Smooth muscle cell (in vitro differentiated cells): ENCODE measurements at regions not wholly inside any gene's neighbourhood (a gene's known extent, or its start where the extent isn't known, plus 50 kb on each side); places are given as distances from the start of the nearest gene placed in this dataset.

Experiments used
- DNase-seq: peaks from one replicate; lab custom pipeline; 2025; ENCODE audit not compliant: unreplicated experiment; lab: John Stamatoyannopoulos, UW
- H2AFZ ChIP-seq: fragments of 200-600 bp; sonication (generic); 2 replicates; pipeline ENCODE4 v1.6.0; 2016; ENCODE audit warnings: antibody characterized with exemption, low read depth, mild to moderate bottlenecking
- H3F3A ChIP-seq: fragments of 200-600 bp; sonication (generic); 2 replicates; pipeline ENCODE4 v1.6.0; 2017; ENCODE audit warnings: antibody characterized with exemption, low read depth
- H3K27ac ChIP-seq: fragments of 200-600 bp; sonication (generic); 2 replicates; pipeline ENCODE4 v1.5.1; 2016; ENCODE audit warnings: low read depth, mild to moderate bottlenecking
- H3K27me3 ChIP-seq: fragments of 200-600 bp; sonication (generic); 2 replicates; pipeline ENCODE4 v1.6.1; 2016; ENCODE audit warnings: low read depth, mild to moderate bottlenecking
- H3K36me3 ChIP-seq: fragments of 200-600 bp; sonication (generic); 2 replicates; pipeline ENCODE4 v1.5.1; 2016; ENCODE audit warnings: low read depth
- H3K4me1 ChIP-seq: fragments of 200-600 bp; sonication (generic); 2 replicates; pipeline ENCODE4 v1.5.1; 2016; ENCODE audit warnings: low read depth
- H3K4me2 ChIP-seq: fragments of 200-600 bp; sonication (generic); 2 replicates; pipeline ENCODE4 v1.6.0; 2016; ENCODE audit warnings: mild to moderate bottlenecking
- H3K4me3 ChIP-seq: fragments of 200-600 bp; sonication (generic); 2 replicates; pipeline ENCODE4 v1.5.1; 2016; ENCODE audit warnings: mild to moderate bottlenecking
- H3K79me2 ChIP-seq: fragments of 200-600 bp; sonication (generic); 2 replicates; pipeline ENCODE4 v1.6.0; 2016; ENCODE audit warnings: low read depth, mild to moderate bottlenecking
- H3K9ac ChIP-seq: fragments of 200-600 bp; sonication (generic); 2 replicates; pipeline ENCODE4 v1.6.0; 2016; ENCODE audit warnings: low read depth
- H3K9me3 ChIP-seq: fragments of 200-600 bp; sonication (generic); replicated peaks from 2 replicates; pipeline ENCODE4 v1.5.1; 2016; ENCODE audit warnings: low read depth
- H4K20me1 ChIP-seq: fragments of 200-600 bp; sonication (generic); 2 replicates; pipeline ENCODE4 v1.6.0; 2016; ENCODE audit warnings: low read depth
- CTCF ChIP-seq: fragments of 200-600 bp; sonication (generic); IDR thresholded peaks from 2 replicates; pipeline ENCODE4 v1.5.1; 2017; ENCODE audit warnings: borderline replicate concordance, mild to moderate bottlenecking, antibody characterized with exemption; ENCODE audit not compliant: insufficient read depth, poor library complexity, severe bottlenecking
- WGBS: methylation state at CpG from one replicate; pipeline ENCODE4 v1.1.7; 2016; ENCODE audit warnings: low lambda C conversion rate; 5-methylcytosine and 5-hydroxymethylcytosine counted together

- H3K79me2 ChIP-seq, result no peaks in the 10 kb centered on the region
- 63% methylated on average over 3 of the region's 3 CpGs for WGBS
- no peak overlapping the region for H3K9ac ChIP-seq
- H3K4me1 ChIP-seq, result no peaks in the 10 kb centered on the region
- no peak overlapping the region for H3K4me3 ChIP-seq
- TF ChIP-seq CTCF, result no peak
- H3K9me3 ChIP-seq, result no peaks in the 10 kb centered on the region
- H3K27me3 ChIP-seq, result no peaks in the 10 kb centered on the region
- no peaks in the 10 kb centered on the region for H3F3A ChIP-seq
- H3K27ac ChIP-seq, result no peak overlapping the region
- H4K20me1 ChIP-seq, result no peaks in the 10 kb centered on the region
- DNase-seq, result no peak
- H3K4me2 ChIP-seq, result no peak overlapping the region
- no peak overlapping the region for H2AFZ ChIP-seq
- H3K36me3 ChIP-seq, result no peaks in the 10 kb centered on the region
Observed at GRCh38 chr2:126838716-126838985, 60.0 kb upstream of the TEX51 start.

GRCh38 chr2:126839796-126840195 is 58.9 kb upstream of the TEX51 start:
- Histone ChIP-seq H3K4me1 (no peaks in the 10 kb centered on the region), H3K4me3 (no peak overlapping the region), H3K27me3 (no peaks in the 10 kb centered on the region), H2AFZ (no peak overlapping the region), H4K20me1 (no peaks in the 10 kb centered on the region), H3K79me2 (no peaks in the 10 kb centered on the region), H3K9ac (no peak overlapping the region), H3K9me3 (no peaks in the 10 kb centered on the region), H3K4me2 (no peak overlapping the region), H3K27ac (no peak overlapping the region), H3K36me3 (no peaks in the 10 kb centered on the region), H3F3A (no peaks in the 10 kb centered on the region)
- DNase-seq, result no peak
- no peak for TF ChIP-seq CTCF

- Histone ChIP-seq H2AFZ (no peak overlapping the region), H3K79me2 (no peaks in the 10 kb centered on the region), H3F3A (no peaks in the 10 kb centered on the region), H3K36me3 (no peaks in the 10 kb centered on the region), H3K4me3 (no peak overlapping the region), H4K20me1 (no peaks in the 10 kb centered on the region), H3K27ac (no peak overlapping the region), H3K9ac (no peak overlapping the region), H3K27me3 (peaks cover 7% of the 10 kb centered on the region), H3K9me3 (no peaks in the 10 kb centered on the region), H3K4me1 (no peaks in the 10 kb centered on the region), H3K4me2 (no peak overlapping the region)
- WGBS, result 71% methylated on average over 1 of the region's 1 CpG
- no peak for TF ChIP-seq CTCF
- DNase-seq, result no peak
Observed at GRCh38 chr2:126843081-126843480, 55.6 kb upstream of the TEX51 start.

- H2AFZ ChIP-seq, result no peak overlapping the region
- H4K20me1 ChIP-seq, result no peaks in the 10 kb centered on the region
- no peaks in the 10 kb centered on the region for H3K9me3 ChIP-seq
- H3K27me3 ChIP-seq, result peaks cover 12% of the 10 kb centered on the region
- H3F3A ChIP-seq, result no peaks in the 10 kb centered on the region
- TF ChIP-seq CTCF, result no peak
- no peaks in the 10 kb centered on the region for H3K4me1 ChIP-seq
- H3K4me3 ChIP-seq, result no peak overlapping the region
- no peak overlapping the region for H3K4me2 ChIP-seq
- no peaks in the 10 kb centered on the region for H3K36me3 ChIP-seq
- no peak overlapping the region for H3K9ac ChIP-seq
- H3K27ac ChIP-seq, result no peak overlapping the region
- H3K79me2 ChIP-seq, result no peaks in the 10 kb centered on the region
- WGBS, result 96% methylated on average over 4 of the region's 4 CpGs
- DNase-seq, result no peak
Observed at GRCh38 chr2:126846241-126846640, 52.4 kb upstream of the TEX51 start.
